Panc1 (cell line): ENCODE measurements at regions not wholly inside any gene's neighbourhood (a gene's known extent, or its start where the extent isn't known, plus 50 kb on each side); places are given as distances from the start of the nearest gene placed in this dataset.

Source experiments
- CTCF ChIP-seq: fragments of 450-650 bp; IDR thresholded peaks from 2 replicates; pipeline ENCODE4 v1.5.1; 2017; ENCODE audit warnings: mild to moderate bottlenecking
- REST ChIP-seq, 2 experiments: IDR thresholded peaks; 2 replicates each; pipeline ENCODE4 v1.6.1; 2011 to 2012; ENCODE audit warnings: low read depth in 2 of 2, control low read depth in 1 of 2, low read length in 1 of 2, mild to moderate bottlenecking in 1 of 2, moderate library complexity in 1 of 2; ENCODE audit not compliant: insufficient read depth in 1 of 2

GRCh38 chr13:84029396-84029795 lies 147.1 kb upstream of the SLITRK1 start:
- TF ChIP-seq CTCF (no peak), REST (IDR thresholded peaks at IDR 0.05; ENCODE audit: insufficient read depth in 1 of 2, low read depth in 2 of 2, low read length in 1 of 2) (no peak)
